ENCODE measurements at regions not wholly inside any gene's neighbourhood (a gene's known extent, or its start where the extent isn't known, plus 50 kb on each side); places are given as distances from the start of the nearest gene placed in this dataset.
"Not testable (repeated sequence)": the region's sequence is repeated elsewhere in the genome, so short reads cannot be mapped to it uniquely, and the experiment has no call there.

DNA sequence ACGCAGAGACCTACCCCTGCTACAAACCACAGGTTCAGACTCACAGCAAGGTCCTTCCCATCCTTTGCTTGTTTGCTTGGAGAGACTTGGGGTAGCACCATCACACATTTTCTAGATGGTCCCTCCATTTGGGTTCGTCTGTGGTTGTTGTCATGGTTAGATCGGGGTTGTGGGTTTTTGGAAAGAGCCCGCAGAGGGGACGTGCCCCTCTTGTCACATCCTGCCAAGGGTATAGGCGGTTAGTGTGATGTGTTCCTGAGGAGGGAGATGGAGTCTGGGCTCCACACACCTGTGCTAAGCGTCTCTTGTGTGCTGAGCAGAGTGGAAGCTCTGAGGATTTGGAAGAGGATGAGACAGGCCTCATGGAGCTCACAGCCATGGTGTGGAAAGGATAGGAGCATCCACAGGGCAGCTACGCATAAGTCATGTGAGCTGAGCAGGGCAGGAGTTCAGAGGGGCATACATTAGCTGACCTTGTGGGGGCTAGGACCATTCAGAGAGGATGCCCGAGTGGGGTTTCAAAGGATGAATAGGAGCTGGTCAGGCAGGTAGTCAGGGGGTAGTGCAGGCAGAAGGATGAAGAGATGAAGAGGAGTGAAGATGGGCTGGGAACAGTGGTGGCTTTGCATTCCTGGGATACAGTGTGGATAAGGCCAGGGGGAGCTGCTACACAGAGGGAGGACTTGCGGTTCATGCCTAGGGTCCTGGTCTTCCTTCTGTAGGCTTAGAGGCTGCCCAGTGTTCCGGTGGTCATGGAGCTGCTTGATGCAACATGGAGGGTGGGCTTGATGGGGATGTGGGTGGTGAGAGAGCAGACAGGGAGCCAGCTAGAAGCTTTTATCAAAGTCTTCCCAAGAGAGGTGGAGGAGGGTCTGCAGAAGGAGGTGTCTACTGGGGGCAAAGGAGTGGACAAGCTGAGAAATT lies 62.9 kb downstream of the ACKR3 start:
- no peak for DNase-seq (ENCODE audit: low spot score)

DNA sequence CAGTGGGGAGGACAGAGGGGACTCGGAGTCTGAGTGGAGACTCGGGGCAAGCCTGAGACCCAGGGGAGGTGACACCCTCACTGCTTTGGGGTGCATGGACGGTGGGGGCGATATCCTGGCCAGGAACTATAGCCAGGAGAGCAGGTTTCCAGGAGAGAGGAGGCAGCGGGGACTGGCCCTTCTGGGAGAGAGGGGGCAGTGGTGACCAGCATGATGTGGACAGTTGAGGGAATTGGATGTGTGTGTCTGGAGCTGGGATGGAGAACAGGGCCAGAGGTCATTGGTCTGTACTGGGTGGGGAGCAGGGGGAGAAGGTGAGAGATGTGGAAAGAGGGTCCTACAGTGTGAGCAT lies 63.6 kb downstream of the ACKR3 start:
- no peak for DNase-seq (ENCODE audit: low spot score)

DNA sequence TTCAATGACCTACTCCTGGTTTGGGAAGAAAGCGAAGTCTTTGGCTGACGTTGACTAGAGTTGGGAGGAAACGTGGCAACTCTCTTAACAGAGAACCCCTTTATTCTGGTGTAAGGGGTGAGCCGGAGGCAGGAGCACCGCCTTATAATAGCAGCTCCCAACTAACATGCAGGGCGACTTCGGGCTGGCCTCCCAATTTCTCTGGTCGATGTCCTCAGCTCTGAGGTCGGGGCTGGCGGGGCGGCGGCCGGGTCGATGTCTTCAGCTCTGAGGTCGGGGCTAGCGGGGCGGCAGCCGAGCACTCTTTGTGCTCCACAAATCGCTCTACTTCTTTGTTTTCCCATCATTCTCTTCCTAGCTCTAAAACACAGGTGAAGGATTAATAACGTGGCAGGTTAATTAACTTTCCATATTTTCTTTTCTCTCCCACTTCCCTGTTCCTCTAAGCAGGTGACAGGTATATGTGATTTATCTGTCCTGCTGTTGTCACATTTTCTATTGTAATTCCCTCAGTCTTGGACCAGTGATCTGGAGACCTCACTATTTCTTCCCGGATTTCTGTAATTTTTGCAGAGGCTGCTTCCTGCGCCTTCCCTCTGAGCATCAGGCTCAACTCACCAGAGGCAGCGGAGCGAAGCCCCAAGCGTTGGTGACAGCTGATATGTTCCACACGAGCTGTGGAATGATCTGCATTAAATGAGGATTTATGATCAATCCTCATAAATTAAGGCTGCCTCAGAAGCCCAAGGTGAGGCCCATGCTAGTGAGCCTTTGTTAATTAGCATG lies 64.3 kb downstream of the ACKR3 start:
- DNase-seq (ENCODE audit: low spot score) = no peak

DNA sequence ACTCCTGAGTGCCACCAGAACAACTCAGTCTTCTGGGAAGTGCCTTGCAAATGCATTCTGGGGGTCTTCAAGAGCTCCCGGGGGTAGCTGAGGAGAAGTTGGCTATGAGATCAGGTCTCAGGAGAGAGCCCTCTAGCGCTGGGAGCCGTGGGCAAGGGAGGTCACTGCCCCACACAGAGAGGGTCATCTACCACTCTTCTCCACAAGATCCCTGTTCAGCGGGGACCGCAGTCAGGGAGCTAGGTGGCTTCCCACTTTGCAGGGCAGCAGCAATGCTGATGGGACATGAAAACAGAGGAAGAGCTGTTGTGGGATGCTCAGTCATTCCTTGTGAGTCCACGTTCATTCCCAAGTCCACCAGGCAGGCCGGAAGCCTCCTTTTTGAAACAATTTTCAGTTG lies 66.6 kb downstream of the ACKR3 start:
- no peak for DNase-seq (ENCODE audit: low spot score)

DNA sequence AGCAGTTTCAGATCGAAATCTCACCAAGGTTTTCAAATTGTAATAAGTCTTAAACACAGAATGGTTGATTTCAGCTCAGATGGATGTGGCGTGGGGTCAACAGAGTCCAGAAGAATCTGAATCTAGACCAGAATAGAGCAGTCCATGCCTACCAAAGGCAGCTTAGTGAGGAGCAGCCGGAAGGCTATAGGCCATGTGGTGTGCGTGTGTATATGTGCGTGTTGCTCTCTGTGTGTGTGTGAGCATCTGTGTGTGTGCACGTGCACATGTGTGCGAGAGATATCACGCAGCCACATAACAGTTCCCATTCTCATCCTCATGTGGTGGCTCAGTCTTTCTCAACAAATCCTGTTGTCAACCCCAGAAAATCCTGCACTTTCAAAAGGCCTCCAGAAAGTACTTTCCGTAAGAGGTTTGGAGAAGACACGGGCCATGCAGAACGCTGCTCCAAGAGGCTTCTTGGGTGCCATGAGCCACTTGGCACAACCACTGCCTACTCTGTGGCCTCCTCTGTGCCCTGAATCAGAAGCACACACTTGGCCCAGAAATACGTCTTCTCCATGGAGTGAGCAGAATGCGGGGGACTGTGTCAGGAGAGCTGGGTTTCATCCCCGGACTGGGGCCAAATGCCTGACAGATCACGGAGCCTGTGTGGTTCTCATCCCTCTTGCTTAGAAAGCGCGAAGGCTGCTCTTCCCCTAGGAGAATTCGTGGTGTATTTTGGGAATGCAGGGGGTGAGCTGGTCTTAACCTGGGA lies 67.3 kb downstream of the ACKR3 start:
- DNase-seq (ENCODE audit: low spot score) = no peak

DNA sequence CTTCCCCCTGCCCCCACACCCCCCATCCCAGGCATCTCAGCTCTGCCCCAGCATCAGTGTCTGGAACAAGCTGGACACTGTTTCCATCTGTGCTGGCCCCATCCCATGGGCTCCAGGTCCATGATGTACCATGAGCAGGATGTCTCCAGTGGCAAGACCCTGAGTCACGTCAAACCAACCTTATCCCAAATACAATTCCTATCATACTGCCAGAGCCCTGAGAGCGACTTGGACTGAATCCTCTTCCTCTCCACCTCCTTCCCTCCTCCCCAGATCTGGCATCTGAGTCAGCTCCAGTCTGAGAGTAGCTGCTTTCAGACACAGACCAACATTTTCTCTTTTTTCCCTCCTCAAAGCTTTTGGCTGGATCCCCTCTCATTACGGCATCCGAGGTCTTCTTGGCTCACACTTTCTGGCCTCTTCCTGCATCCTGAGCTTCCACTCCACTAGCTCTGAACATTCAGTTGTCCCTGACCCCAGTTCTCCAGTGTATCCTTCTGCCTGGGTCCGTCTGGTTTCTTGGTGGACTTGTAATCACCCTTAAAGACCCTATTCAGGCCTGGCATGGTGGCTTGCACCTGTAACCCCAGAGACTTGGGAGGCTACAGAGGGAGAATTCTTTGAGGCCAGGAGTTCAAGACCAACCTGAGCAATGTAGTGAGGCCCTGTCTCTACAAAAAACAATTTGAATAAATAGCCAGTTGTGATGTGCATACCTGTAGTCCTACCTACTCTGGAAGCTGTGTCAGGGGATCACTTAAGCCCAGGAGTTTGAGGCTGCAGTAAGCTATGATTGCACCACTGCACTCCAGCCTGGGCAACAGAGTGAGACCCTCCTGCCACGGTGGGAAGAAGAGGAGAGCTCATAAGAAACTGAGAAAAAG lies 68.3 kb downstream of the ACKR3 start:
- DNase-seq (ENCODE audit: low spot score) = no peak

DNA sequence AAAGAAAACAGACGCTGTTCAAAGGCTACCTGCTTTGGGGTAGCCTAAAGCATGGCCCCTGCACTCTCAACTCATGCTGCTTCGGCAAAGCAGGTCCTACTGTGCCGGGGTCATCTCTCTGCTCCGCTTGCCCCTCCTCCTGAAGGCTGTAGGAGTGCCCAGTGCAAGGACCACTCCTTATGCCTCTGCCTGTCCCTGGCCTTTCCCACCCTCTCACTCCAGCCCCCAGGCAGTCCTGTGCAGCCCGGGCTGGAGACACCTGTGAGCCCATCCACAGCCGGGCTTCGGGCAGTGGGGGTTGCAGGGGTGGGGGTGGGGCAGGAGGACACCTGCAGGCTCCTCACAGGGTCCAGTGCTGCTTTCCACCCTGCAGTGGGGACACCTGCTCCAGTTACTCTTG lies 69.1 kb downstream of the ACKR3 start:
- no peak for DNase-seq (ENCODE audit: low spot score)

DNA sequence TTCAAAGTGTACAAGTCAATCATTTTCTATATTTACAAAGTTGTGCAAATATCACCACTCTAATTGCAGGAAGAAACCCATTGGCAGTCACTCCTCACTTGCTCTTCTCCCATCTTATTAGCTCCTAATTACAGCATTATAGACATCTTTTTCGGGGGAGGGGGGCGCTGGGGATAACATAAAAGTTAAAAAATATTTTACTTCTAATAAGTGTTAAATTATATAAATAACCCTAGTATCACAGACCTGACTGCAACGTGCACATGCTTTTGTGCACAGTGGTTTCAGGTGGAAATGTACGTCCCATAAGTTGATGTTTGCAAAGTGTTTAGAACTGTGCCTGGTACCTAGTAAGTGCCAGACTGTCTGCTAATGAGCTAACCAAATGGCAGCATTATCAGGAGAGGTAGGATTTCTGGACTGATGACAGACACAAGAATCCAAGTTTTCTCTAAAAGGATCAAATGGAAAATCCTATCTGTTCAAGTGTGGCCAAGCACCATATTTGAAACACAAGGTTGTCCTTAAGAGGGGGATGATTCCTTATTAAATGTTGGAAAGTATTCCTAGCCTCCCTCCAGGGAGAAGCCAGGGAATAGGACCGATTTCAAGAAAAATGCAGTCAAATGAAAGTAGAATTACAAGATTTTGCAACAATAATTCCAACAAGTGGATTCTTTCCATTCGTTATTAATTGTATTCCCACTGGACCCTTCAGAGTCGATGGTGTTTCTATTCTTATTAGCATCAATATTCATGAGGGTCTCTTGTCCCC lies 70.0 kb downstream of the ACKR3 start:
- no peak for DNase-seq (ENCODE audit: low spot score)

DNA sequence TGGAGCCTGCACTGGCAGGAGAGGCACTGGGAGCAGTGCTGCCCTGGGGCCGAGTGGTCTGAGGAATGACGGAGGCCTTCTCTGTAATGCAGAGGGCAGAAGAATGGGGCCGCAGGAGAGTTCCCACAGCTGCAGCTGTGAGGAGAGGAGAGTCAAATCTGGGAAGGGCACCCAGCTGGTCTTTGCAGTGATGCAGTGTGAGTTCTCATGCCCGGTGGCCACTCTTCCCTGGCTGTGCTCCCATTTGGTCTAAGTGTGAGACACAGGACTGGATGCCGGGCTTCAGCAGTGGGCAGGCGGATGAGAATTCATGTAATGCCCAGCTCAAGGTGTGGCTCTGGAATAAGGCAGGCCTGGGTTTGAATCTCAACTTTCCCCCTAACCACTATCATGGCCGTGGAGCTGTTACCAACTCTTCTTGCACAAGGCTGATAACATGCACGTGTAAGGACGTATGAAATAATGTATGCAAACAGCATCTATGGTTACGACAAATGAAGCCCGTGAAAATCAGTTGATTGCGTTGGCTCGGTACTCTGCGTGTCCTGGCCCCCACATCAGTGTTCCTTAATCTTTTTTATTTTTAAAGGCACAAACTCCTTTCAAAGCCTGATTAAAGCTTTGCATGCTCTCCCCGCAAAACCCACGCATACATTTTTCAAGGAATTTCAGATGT lies 71.6 kb downstream of the ACKR3 start:
- no peak for DNase-seq (ENCODE audit: low spot score)

DNA sequence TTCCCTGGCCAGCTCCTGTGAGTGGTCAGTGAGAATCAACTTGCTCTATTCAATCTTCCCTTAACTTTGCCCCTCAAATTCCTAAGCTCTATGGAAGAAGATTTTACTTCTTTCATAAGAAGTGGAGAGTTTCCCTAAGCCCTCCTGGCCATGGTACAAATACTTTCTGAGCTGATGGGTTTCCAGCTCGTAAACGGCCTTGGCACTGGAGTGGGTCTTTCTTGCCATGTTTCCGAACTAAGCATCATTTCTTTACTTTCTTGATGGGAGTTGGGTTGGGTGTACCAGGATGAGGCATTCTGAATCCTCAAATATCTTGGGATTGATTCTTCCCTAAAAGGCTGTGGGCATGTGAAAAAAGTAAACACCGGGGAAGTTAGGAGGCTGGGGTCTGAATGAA lies 72.5 kb downstream of the ACKR3 start:
- DNase-seq (ENCODE audit: low spot score) = no peak

DNA sequence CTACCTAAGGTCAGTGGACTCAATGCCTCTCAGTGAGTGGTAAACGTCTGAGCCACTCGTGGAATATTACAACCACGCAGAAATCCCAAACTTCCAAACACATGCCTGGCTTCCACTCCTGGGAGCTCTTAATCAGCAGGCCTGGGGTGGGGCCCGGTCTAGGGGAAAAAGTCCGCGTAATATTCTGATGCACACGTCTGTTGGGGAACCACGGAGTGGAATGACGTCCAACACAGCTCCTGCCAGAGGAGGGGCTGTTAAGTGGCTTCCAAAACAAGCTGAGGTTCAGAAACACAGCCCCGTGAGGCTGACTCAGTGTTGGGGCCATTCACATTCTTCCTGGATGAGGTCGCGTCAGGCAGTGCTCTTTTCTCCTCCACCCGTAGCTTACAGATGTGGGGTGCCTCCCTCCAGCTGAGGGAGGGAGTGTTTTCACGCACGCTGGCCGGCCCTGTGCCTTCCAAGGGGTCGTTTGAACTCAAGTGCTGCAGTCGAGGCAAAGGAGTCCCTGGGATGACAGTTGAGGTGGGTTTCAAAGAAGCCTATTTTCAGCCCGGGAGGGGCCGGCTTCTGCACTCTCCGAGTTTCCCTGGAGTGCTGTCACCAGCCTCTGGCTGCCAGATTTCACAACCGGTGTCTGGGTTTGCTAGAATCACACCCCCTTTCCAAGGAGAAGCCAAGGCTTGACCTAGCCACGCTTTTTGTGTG lies 73.1 kb downstream of the ACKR3 start:
- no peak for DNase-seq (ENCODE audit: low spot score)

DNA sequence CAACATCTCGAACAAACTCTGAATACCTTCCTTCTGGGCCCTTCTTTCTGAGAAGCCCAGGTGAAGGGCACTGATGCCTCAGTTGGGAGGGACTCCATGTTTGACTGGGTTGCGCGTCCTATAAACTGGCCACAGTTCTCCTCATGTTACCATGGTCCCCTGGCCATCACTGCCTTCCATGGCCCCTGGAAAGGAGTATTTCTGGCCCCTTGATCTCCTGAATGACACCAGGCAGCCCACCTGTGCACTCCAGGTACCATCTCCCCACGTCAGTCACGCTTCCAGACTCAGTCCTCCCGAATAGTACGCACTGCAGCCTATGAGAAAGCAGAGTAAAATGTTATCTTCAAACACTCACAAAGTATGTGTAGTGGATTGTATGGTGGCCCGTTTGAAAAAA lies 73.9 kb downstream of the ACKR3 start:
- no peak for DNase-seq (ENCODE audit: low spot score)

DNA sequence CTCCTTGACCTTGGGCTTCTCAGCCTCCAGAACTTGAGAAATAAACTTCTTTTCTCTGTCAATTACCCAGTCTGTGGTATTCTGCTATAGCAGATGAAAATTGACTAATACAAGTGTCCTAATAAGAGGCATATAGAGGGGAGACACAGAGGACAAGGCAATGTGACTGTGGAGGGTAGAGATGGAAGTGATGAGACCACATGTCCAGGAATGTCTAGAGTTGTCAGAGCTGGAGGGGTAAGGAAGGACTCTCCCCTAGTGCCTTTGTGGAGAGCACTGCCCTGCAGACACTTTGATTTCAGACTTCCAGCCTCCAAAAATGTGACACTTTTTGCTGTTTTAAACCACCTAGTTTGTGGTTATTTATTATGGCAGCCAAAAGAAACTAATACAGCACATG lies 74.4 kb downstream of the ACKR3 start:
- DNase-seq (ENCODE audit: low spot score) = no peak

DNA sequence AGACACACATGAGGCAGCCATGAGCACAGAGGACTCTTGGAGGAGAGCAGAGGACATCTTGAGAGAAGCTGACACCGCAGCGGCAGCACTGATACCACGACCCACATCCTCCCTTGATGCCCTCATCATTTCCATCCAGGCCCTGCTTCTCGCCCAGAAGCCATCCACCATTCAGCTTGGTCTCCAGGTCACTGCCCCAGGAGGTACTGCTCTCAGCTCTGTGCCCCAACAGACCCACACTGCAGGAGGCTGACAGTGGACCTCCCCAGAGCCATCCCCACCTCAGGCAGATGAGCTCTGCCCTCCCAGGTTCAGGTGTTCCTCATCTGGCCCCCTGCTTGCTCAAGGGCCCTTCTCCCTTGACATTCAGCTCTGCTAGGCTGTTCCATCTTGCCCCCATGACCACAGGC lies 74.9 kb downstream of the ACKR3 start:
- DNase-seq (ENCODE audit: low spot score) = no peak

DNA sequence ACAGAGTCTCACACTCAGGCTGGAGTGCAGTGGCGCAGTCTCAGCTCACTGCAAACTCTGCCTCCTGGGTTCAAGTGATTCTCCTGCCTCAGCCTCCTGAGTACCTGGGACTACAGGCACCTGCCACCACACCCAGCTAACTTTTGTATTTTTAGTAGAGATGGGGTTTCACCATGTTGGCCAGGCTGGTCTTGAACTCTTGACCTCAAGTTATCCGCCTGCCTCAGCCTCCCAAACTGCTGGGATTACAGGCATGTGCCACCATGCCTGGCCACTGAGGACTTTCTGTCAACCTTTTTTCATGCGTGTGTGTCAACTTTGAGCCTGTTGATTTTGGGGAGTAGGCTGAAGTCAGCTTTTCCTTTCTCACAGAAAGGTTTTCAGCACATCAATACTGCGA lies 75.5 kb downstream of the ACKR3 start:
- not testable (repeated sequence) for DNase-seq (ENCODE audit: low spot score)

DNA sequence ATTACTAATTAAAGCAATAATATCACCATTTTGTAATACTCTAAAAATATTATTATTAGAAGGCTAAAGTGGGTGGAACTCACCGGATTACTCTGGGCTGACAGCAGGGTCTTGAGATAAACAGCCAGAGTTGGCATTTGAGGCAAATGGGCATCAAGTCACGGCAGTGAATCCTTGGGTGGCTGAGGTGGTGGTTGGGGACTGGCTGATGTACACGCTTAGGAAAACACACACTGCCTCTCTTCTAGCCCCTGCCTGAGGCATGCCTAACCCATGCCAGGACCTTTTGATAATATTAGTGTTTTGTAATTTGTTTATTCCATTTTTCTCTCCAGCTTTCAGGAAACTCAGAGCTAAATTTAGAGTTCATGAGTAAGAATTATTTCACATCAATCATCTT lies 76.8 kb downstream of the ACKR3 start:
- no peak for DNase-seq (ENCODE audit: low spot score)

DNA sequence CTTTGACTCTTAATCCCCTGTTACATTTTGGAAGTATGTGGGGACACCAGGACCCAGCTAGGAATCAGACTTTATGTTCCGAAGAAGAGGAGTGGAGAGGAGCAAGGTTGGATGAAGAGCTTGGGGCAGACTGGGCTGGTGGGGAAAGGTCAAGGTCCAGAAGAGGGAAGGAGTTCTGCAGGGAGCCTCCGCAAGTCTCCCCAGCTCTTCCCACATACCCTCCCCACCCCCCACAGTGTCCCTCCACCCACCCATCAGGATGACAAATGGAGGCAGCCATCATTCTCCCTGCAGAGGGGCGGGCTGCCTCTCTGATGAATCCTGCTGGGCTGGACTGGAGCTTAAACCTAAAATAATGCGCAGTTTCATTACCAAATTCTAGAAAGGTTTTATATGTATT lies 77.2 kb downstream of the ACKR3 start:
- no peak for DNase-seq (ENCODE audit: low spot score)

DNA sequence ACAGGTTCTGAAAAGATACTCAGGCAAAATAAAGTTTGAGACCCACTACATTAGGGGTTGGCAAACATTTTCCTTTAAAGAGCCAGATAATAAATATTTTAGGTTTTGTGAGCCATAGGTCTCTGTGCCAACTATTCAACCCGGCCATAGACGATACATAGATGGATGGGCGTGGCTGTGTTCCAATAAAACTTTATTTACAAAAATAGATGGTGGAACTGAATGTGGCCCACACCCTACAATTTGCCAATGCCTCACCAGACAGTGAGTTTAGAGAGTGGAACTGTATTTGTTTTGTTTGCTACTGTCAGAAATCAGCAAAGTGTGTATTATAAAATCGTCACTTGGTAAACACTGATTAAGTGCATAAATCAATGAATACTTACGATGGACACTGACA lies 78.0 kb downstream of the ACKR3 start:
- DNase-seq (ENCODE audit: low spot score) = no peak

DNA sequence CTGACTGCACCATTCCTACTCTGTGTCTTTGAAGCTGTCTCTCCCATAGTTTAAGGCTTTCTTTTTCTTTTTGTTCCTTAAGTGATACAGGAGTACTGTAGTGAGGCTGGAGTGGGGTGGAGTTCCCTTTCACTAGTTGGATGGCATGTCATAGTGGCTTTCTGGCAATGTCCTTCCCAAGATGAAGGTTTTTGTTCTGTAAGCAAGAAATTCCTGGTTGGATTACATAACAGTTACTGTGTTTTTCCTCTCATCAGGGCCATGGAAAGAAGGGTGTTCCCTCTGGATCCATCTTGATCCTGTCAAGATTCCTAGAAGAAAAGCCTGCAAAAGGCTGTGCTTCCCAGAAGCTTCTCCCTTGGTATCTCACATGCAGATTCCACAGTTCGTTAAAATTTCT lies 84.2 kb downstream of the ACKR3 start:
- DNase-seq (ENCODE audit: low spot score) = no peak

DNA sequence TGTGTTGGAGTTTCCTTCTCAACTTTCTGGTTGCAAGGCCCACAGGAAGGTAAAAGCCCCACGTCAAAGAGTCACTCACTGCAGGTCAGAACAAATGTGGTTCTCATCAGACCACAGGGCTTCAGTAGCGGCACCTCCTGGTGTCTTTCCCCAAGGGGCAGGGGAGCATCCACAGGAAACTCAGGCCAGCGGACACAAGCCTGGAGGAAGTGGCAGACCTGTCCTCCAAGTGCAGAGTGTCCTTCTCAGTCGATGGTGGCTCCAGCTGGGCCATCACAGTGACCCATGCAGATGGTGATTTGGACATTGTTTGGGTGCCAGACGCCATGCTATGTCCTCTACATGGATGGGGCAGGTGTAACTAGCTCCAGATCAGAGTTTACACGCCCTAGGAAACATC lies 84.9 kb downstream of the ACKR3 start:
- no peak for DNase-seq (ENCODE audit: low spot score)

Measured in kidney capillary endothelial cell (primary cell).